ENCODE measurements at regions not wholly inside any gene's neighbourhood (a gene's known extent, or its start where the extent isn't known, plus 50 kb on each side); places are given as distances from the start of the nearest gene placed in this dataset.
A peak's percentile ranks its signal among the peaks of the same experiment; 100 is the strongest.
"Not testable (repeated sequence)": the region's sequence is repeated elsewhere in the genome, so short reads cannot be mapped to it uniquely, and the experiment has no call there.

GRCh38 chr5:119896826-119897536 lies 267.6 kb downstream of the FAM170A start:
- no peak for ATAC-seq

GRCh38 chr5:119897537-119898370 lies 268.4 kb downstream of the FAM170A start:
- ATAC-seq = no peak

GRCh38 chr5:119899981-119900380 lies 270.6 kb downstream of the FAM170A start:
- no peak for ATAC-seq

- no peak for ATAC-seq
Observed at GRCh38 chr5:119902593-119902992, 273.2 kb downstream of the FAM170A start.

GRCh38 chr5:119913425-119913824 lies 284.1 kb downstream of the FAM170A start:
- no peak for ATAC-seq

- ATAC-seq = no peak
Observed at GRCh38 chr5:119919279-119919678, 289.9 kb downstream of the FAM170A start.

GRCh38 chr5:119926301-119926700 lies 296.9 kb downstream of the FAM170A start:
- ATAC-seq = peak; percentile 84

- no peak for ATAC-seq
Observed at GRCh38 chr5:119928974-119929373, 299.6 kb downstream of the FAM170A start.

GRCh38 chr5:119930490-119930889 lies 301.1 kb downstream of the FAM170A start:
- no peak for ATAC-seq

GRCh38 chr5:119943148-119943547 lies 313.8 kb downstream of the FAM170A start:
- no peak for ATAC-seq

- ATAC-seq = no peak
Observed at GRCh38 chr5:119945691-119946090, 316.3 kb downstream of the FAM170A start.

GRCh38 chr5:119948162-119948561 lies 318.8 kb downstream of the FAM170A start:
- no peak for ATAC-seq

- no peak for ATAC-seq
Observed at GRCh38 chr5:119949426-119949999, 320.2 kb downstream of the FAM170A start.

GRCh38 chr5:119951330-119951934 lies 322.1 kb downstream of the FAM170A start:
- no peak for ATAC-seq

- ATAC-seq = no peak
Observed at GRCh38 chr5:119953474-119953873, 324.1 kb downstream of the FAM170A start.

GRCh38 chr5:119954106-119954505 lies 324.7 kb downstream of the FAM170A start:
- ATAC-seq = no peak

- no peak for ATAC-seq
Observed at GRCh38 chr5:119961993-119962392, 332.6 kb downstream of the FAM170A start.

GRCh38 chr5:119966028-119966427 lies 336.7 kb downstream of the FAM170A start:
- ATAC-seq = no peak

GRCh38 chr5:119968690-119969089 lies 339.3 kb downstream of the FAM170A start:
- ATAC-seq = no peak

GRCh38 chr5:119987077-119987476 lies 357.7 kb downstream of the FAM170A start:
- not testable (repeated sequence) for ATAC-seq

- ATAC-seq = no peak
Observed at GRCh38 chr5:119991625-119992024, 362.3 kb downstream of the FAM170A start.

GRCh38 chr5:119996128-119996527 lies 366.8 kb downstream of the FAM170A start:
- ATAC-seq = no peak

GRCh38 chr5:120007598-120007997 lies 378.2 kb downstream of the FAM170A start:
- ATAC-seq = no peak

Measured in esophagus mucosa (tissue), 1 donor.